K562 (cell line): ENCODE measurements at regions not wholly inside any gene's neighbourhood (a gene's known extent, or its start where the extent isn't known, plus 50 kb on each side); places are given as distances from the start of the nearest gene placed in this dataset.

Experiments
- ATAC-seq: fragments of 200-7000 bp; cut with Tn5 transposase; 3 replicates; pipeline ENCODE4 v1.9.1; 2020; ENCODE audit warnings: moderate library complexity
- BruUV-seq: library from RNA; stranded (reverse); fragments of 400-500 nt; replicated peaks from 2 replicates; lab custom pipeline; 2021; lab: Mats Ljungman, UMichigan
- CTCF ChIA-PET: fragments of 300-600 bp; formaldehyde crosslinking; extraction: SDS; loops from one replicate; lab custom pipeline; 2021; ENCODE audit warnings: low intra/inter-chr PET ratio; lab: Yijun Ruan, JAX
- POLR2A ChIA-PET: fragments of 300-600, 350-650 bp; sonication (Branson Sonifier 250); formaldehyde crosslinking; extraction: SDS; loops from one replicate; lab custom pipeline; 2021; ENCODE audit warnings: antibody characterized with exemption, inconsistent platforms; lab: Yijun Ruan, JAX
- DNase-seq, 4 experiments: peaks; one replicate each; pipeline versions ENCODE4 v3.0.0 to v3.0.0-alpha.2; 2011 to 2018; ENCODE audit warnings: low spot score in 3 of 4, mixed read lengths in 3 of 4; ENCODE audit errors: extremely low read depth in 1 of 4
- FAIRE-seq: peaks from 2 replicates; lab custom pipeline; 2011; peaks lifted over from hg19 to GRCh38; lab: Jason Lieb, UNC
- H2AFZ ChIP-seq: 2 replicates; pipeline ENCODE4 v1.6.0; 2011; ENCODE audit warnings: low read depth, low read length, control low read depth, inconsistent platforms
- H3K27ac ChIP-seq: fragments of 200-600 bp; 3 replicates; pipeline ENCODE4 v1.8.0; 2011; ENCODE audit warnings: low read depth, mild to moderate bottlenecking, control low read depth, inconsistent platforms, low read length, moderate library complexity, mixed read lengths; ENCODE audit errors: extremely low read depth
- H3K27me3 ChIP-seq, 2 experiments: fragments of 300-600 bp in 1 of 2; 2 replicates in 1 of 2; 3 replicates in 1 of 2; pipeline versions ENCODE4 v1.6.0 to v1.8.0; 2011; ENCODE audit warnings: inconsistent platforms in 2 of 2, low read length in 2 of 2, mild to moderate bottlenecking in 1 of 2, mixed read lengths in 1 of 2, moderate library complexity in 1 of 2; ENCODE audit not compliant: control insufficient read depth in 2 of 2, insufficient read depth in 2 of 2
- H3K36me3 ChIP-seq: fragments of 300-600 bp; 3 replicates; pipeline ENCODE4 v1.8.0; 2011; ENCODE audit warnings: mild to moderate bottlenecking, low read length, inconsistent platforms; ENCODE audit not compliant: control insufficient read depth, insufficient read depth
- H3K4me1 ChIP-seq, 2 experiments: fragments of 200-600 bp in 1 of 2; replicated peaks in 1 of 2; 2 replicates in 1 of 2; 3 replicates in 1 of 2; pipeline versions ENCODE4 v1.5.1 to v1.8.0; 2011; ENCODE audit warnings: inconsistent platforms in 2 of 2, low read length in 2 of 2, mild to moderate bottlenecking in 1 of 2, mixed read lengths in 1 of 2, moderate library complexity in 1 of 2; ENCODE audit not compliant: control insufficient read depth in 2 of 2, insufficient read depth in 2 of 2
- H3K4me2 ChIP-seq: 2 replicates; pipeline ENCODE4 v1.6.1; 2011; ENCODE audit warnings: low read length, control low read depth, inconsistent platforms, mixed read lengths; ENCODE audit not compliant: insufficient read depth
- H3K4me3 ChIP-seq: fragments of 200-600 bp; sonication (generic), shearing (Covaris generic); 2 replicates; pipeline ENCODE4 v1.5.1; 2016; ENCODE audit warnings: control low read depth, inconsistent platforms
- H3K79me2 ChIP-seq: fragments of 200-600 bp; 3 replicates; pipeline ENCODE4 v1.8.0; 2011; ENCODE audit warnings: low read length, inconsistent platforms; ENCODE audit not compliant: control insufficient read depth, insufficient read depth
- H3K9ac ChIP-seq, 2 experiments: 2 replicates each; pipeline versions ENCODE4 v1.6.0 to v1.6.1; 2011; ENCODE audit warnings: low read depth in 2 of 2, low read length in 2 of 2, control low read depth in 1 of 2, inconsistent platforms in 1 of 2, mild to moderate bottlenecking in 1 of 2, mixed read lengths in 1 of 2; ENCODE audit not compliant: insufficient read depth in 1 of 2
- H3K9me1 ChIP-seq: one replicate; pipeline ENCODE4 v1.6.0; 2011; ENCODE audit warnings: inconsistent platforms, mild to moderate bottlenecking, low read length, moderate library complexity; ENCODE audit not compliant: control insufficient read depth, insufficient read depth
- H3K9me3 ChIP-seq: replicated peaks from 2 replicates; pipeline ENCODE4 v1.5.1; 2011; ENCODE audit warnings: low read depth, low read length, inconsistent platforms; ENCODE audit not compliant: control insufficient read depth, insufficient read depth
- H4K20me1 ChIP-seq: replicated peaks from 2 replicates; pipeline ENCODE4 v1.6.1; 2011; ENCODE audit warnings: low read length, inconsistent platforms, mixed read lengths; ENCODE audit not compliant: control insufficient read depth, insufficient read depth
- CBX3 ChIP-seq, 2 experiments: IDR thresholded peaks; 1 replicate in 1 of 2; 2 replicates in 1 of 2; pipeline ENCODE4 v1.6.1; 2012; ENCODE audit warnings: inconsistent platforms in 2 of 2, low read length in 2 of 2, borderline replicate concordance in 1 of 2, control low read depth in 1 of 2
- DIDO1 ChIP-seq: fragments of 450-650 bp; IDR thresholded peaks from 2 replicates; pipeline ENCODE4 v1.6.1; 2016; ENCODE audit warnings: low read depth, missing biosample characterization, missing genetic modification characterization
- E2F8 ChIP-seq: fragments of 450-650 bp; IDR thresholded peaks from 2 replicates; pipeline ENCODE4 v1.7.1; 2018; ENCODE audit warnings: mild to moderate bottlenecking, low read depth; ENCODE audit not compliant: partially characterized antibody
- IRF9 ChIP-seq: fragments of 450-650 bp; IDR thresholded peaks from 2 replicates; pipeline ENCODE4 v1.6.1; 2016; ENCODE audit warnings: missing biosample characterization, missing genetic modification characterization
- WGBS: fragments of 100-300 bp; shearing (Covaris generic); methylation state at CpG from one replicate; pipeline ENCODE4 v1.1.6; 2016; ENCODE audit warnings: low coverage, mixed read lengths; ENCODE audit not compliant: insufficient coverage; ENCODE audit errors: missing lambda C conversion rate; 5-methylcytosine and 5-hydroxymethylcytosine counted together
- in situ Hi-C: fragments of 300-500 bp; cut with MboI; formaldehyde crosslinking; loops from 4 replicates; pipeline ENCODE4 v1.15.0; 2018; ENCODE audit warnings: inconsistent platforms, mixed read lengths
- intact Hi-C: fragments of 100-400 bp; cut with micrococcal nuclease; formaldehyde crosslinking; loops from 2 replicates; pipeline ENCODE4 v1.14.2; 2022

DNA sequence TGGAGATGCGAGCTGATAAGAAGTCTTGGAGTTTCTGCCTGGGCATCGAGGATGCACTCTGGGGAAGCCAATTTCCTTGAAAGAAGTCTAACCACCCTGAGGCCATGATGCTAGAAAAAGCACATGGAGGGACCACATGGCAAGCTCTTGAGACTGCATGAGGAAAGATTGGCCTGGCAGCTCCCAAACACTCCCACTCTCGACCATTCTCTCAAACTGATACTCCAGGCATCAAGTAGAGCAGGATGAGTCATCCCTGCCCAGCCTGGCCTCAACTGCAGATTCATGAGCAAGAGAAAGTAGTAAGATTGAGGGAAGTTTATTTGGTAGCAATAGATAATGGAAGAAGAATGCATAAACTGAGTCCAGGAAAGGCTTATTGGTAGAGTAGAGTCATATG, 194.3 kb downstream of the KIF18A start:
- no peak for FAIRE-seq
- ChIA-PET CTCF (no interaction called here), POLR2A (interaction anchor here (1.4 kb wide), 1 partner anchor 9 kb away, joined by 5 read pairs; no protein-coding TSS in a partner anchor)

More for the DNA sequence above, 194.3 kb downstream of the KIF18A start:
- 0% methylated on average over 3 of the region's 3 CpGs for WGBS
- TF ChIP-seq E2F8: no peak
- no peak for TF ChIP-seq CBX3 (IDR thresholded peaks at IDR 0.05; ENCODE audit: borderline replicate concordance in 1 of 2, low read length in 2 of 2)
- TF ChIP-seq DIDO1: no peak
- no peak for TF ChIP-seq IRF9 (tag)
- TF ChIP-seq, all 486 proteins: peak for 0
- Histone ChIP-seq H2AFZ (no peak overlapping the region), H3K4me1 (no peaks in the 10 kb centered on the region), H3K9me1 (no peaks in the 10 kb centered on the region), H4K20me1 (no peaks in the 10 kb centered on the region), H3K79me2 (no peaks in the 10 kb centered on the region), H3K27me3 (no peaks in the 10 kb centered on the region), H3K4me2 (no peak overlapping the region), H3K4me3 (no peak overlapping the region), H3K27ac (no peak overlapping the region), H3K9me3 (no peaks in the 10 kb centered on the region), H3K9ac (no peak overlapping the region), H3K36me3 (no peaks in the 10 kb centered on the region)
- no TSS peak for BruUV-seq
- DNase-seq (no peak), ATAC-seq (no peak)
- in situ Hi-C loops (no loop called here), intact Hi-C loops (no loop called here)
